ENCODE measurements at regions not wholly inside any gene's neighbourhood (a gene's known extent, or its start where the extent isn't known, plus 50 kb on each side); places are given as distances from the start of the nearest gene placed in this dataset.
A peak's percentile ranks its signal among the peaks of the same experiment; 100 is the strongest.

GRCh38 chr14:101332281-101332680, 229.0 kb upstream of the DIO3 start:
- ChIA-PET POLR2A (interaction anchor here (0.6 kb wide), 1 partner anchor 33 kb away, joined by 3 read pairs; no protein-coding TSS in a partner anchor), CTCF (interaction anchor here (0.6 kb wide), 1 partner anchor 96 kb away, joined by 3 read pairs; no protein-coding TSS in a partner anchor)
- Mint-ChIP-seq H3K4me3 (ENCODE audit: unreplicated experiment) (no peak overlapping the region), H3K27ac (ENCODE audit: low read depth, unreplicated experiment) (no peak overlapping the region), H3K36me3 (ENCODE audit: insufficient read depth, unreplicated experiment) (no peaks in the 10 kb centered on the region), H3K27me3 (ENCODE audit: insufficient read depth, unreplicated experiment) (peaks cover 46% of the 10 kb centered on the region), H3K9me3 (ENCODE audit: unreplicated experiment) (no peaks in the 10 kb centered on the region), H3K4me1 (ENCODE audit: insufficient read depth, unreplicated experiment) (no peaks in the 10 kb centered on the region)
- intact Hi-C loops (cut with micrococcal nuclease) = no loop called here
- no TSS peak for BruUV-seq (replicated peaks)
- no peak for DNase-seq (ENCODE audit: unreplicated experiment)
- no peak for TF ChIP-seq CTCF (IDR thresholded peaks at IDR 0.05; ENCODE audit: unreplicated experiment)

GRCh38 chr14:101333335-101334280, 227.7 kb upstream of the DIO3 start:
- Mint-ChIP-seq H3K27me3 (ENCODE audit: insufficient read depth, unreplicated experiment) (peaks cover 59% of the 10 kb centered on the region), H3K4me1 (ENCODE audit: insufficient read depth, unreplicated experiment) (no peaks in the 10 kb centered on the region), H3K9me3 (ENCODE audit: unreplicated experiment) (no peaks in the 10 kb centered on the region), H3K4me3 (ENCODE audit: unreplicated experiment) (no peak overlapping the region), H3K36me3 (ENCODE audit: insufficient read depth, unreplicated experiment) (no peaks in the 10 kb centered on the region), H3K27ac (ENCODE audit: low read depth, unreplicated experiment) (no peak overlapping the region)
- TF ChIP-seq CTCF (IDR thresholded peaks at IDR 0.05; ENCODE audit: unreplicated experiment) = no peak
- POLR2A ChIA-PET = no interaction called here
- CTCF ChIA-PET = no interaction called here
- intact Hi-C loops (cut with micrococcal nuclease) = no loop called here
- BruUV-seq (replicated peaks) = no TSS peak
- DNase-seq (ENCODE audit: unreplicated experiment) = peak; percentile 29

- no peaks in the 10 kb centered on the region for H3K9me3 Mint-ChIP-seq (ENCODE audit: unreplicated experiment)
- intact Hi-C loops (cut with micrococcal nuclease) = no loop called here
Observed at GRCh38 chr14:101334656-101335055, 226.6 kb upstream of the DIO3 start.

More at GRCh38 chr14:101334656-101335055, 226.6 kb upstream of the DIO3 start:
- Mint-ChIP-seq H3K4me3 (ENCODE audit: unreplicated experiment) (no peak overlapping the region), H3K36me3 (ENCODE audit: insufficient read depth, unreplicated experiment) (no peaks in the 10 kb centered on the region), H3K27ac (ENCODE audit: low read depth, unreplicated experiment) (no peak overlapping the region), H3K4me1 (ENCODE audit: insufficient read depth, unreplicated experiment) (no peaks in the 10 kb centered on the region), H3K27me3 (ENCODE audit: insufficient read depth, unreplicated experiment) (peaks cover 61% of the 10 kb centered on the region)
- BruUV-seq (replicated peaks) = no TSS peak
- CTCF ChIA-PET = no interaction called here
- DNase-seq (ENCODE audit: unreplicated experiment) = no peak
- TF ChIP-seq CTCF (IDR thresholded peaks at IDR 0.05; ENCODE audit: unreplicated experiment) = no peak
- POLR2A ChIA-PET = no interaction called here
